Panc1 (cell line): ENCODE measurements at regions not wholly inside any gene's neighbourhood (a gene's known extent, or its start where the extent isn't known, plus 50 kb on each side); places are given as distances from the start of the nearest gene placed in this dataset.

Experiments used
- ATAC-seq: fragments of 200-7000 bp; cut with Tn5 transposase; 2 replicates; pipeline ENCODE4 v1.9.1; 2020; ENCODE audit warnings: mild to moderate bottlenecking, moderate library complexity
- BruUV-seq: library from RNA; stranded (reverse); fragments of 400-500 nt; replicated peaks from 2 replicates; lab custom pipeline; 2021; lab: Mats Ljungman, UMichigan
- CTCF ChIA-PET: fragments of 300-600 bp; sonication (Branson Sonifier 250); formaldehyde crosslinking; loops from one replicate; lab custom pipeline; 2022; ENCODE audit warnings: antibody characterized with exemption; lab: Charles Lee
- POLR2A ChIA-PET: fragments of 300-600 bp; sonication (Branson Sonifier 250); formaldehyde crosslinking; loops from one replicate; lab custom pipeline; 2022; ENCODE audit warnings: antibody characterized with exemption; lab: Charles Lee
- DNase-seq: peaks from one replicate; pipeline ENCODE4 v3.0.0-alpha.2; 2010; ENCODE audit warnings: low read depth, low spot score
- H3K27ac ChIP-seq: 2 replicates; pipeline ENCODE4 v1.5.1; 2011; ENCODE audit warnings: mild to moderate bottlenecking, low read length, inconsistent platforms
- H3K27me3 ChIP-seq: fragments of 200-500 bp; sonication (Bioruptor generic); 2 replicates; pipeline ENCODE4 v1.6.0; 2014; ENCODE audit warnings: low read length, inconsistent platforms; ENCODE audit not compliant: control insufficient read depth, insufficient read depth
- H3K36me3 ChIP-seq: fragments of 200-500 bp; sonication (Bioruptor generic); 2 replicates; pipeline ENCODE4 v1.5.1; 2014; ENCODE audit warnings: inconsistent platforms, mild to moderate bottlenecking, low read length, moderate library complexity; ENCODE audit not compliant: control insufficient read depth, insufficient read depth
- H3K4me1 ChIP-seq: 2 replicates; pipeline ENCODE4 v1.5.1; 2011; ENCODE audit warnings: inconsistent platforms, mild to moderate bottlenecking, low read length, moderate library complexity; ENCODE audit not compliant: control insufficient read depth, insufficient read depth
- H3K4me3 ChIP-seq, 2 experiments: 2 replicates each; pipeline ENCODE4 v1.5.1; 2011 to 2012; ENCODE audit warnings: low read depth in 2 of 2, low read length in 2 of 2, mild to moderate bottlenecking in 2 of 2, inconsistent platforms in 1 of 2, moderate library complexity in 1 of 2
- H3K9me3 ChIP-seq: fragments of 200-500 bp; sonication (Bioruptor generic); 2 replicates; pipeline ENCODE4 v1.5.1; 2014; ENCODE audit warnings: low read depth, mild to moderate bottlenecking, inconsistent platforms, low read length, moderate library complexity; ENCODE audit not compliant: control insufficient read depth, insufficient read depth
- CTCF ChIP-seq: fragments of 450-650 bp; IDR thresholded peaks from 2 replicates; pipeline ENCODE4 v1.5.1; 2017; ENCODE audit warnings: mild to moderate bottlenecking
- POLR2AphosphoS5 ChIP-seq: IDR thresholded peaks from 2 replicates; pipeline ENCODE4 v1.6.1; 2012; ENCODE audit warnings: mild to moderate bottlenecking, low read depth, low read length, moderate library complexity
- SIN3A ChIP-seq: IDR thresholded peaks from 2 replicates; pipeline ENCODE4 v1.6.1; 2012; ENCODE audit warnings: low read depth, mild to moderate bottlenecking, low read length, moderate library complexity, borderline replicate concordance; ENCODE audit not compliant: insufficient read depth
- TCF7L2 ChIP-seq: IDR thresholded peaks from 2 replicates; pipeline ENCODE4 v1.6.1; 2011; ENCODE audit warnings: mild to moderate bottlenecking, low read depth, low read length, inconsistent platforms
- in situ Hi-C: cut with HindIII; loops from 2 replicates; pipeline ENCODE4 v1.10.0; 2016; ENCODE audit warnings: low sequenced_read_pairs, low pct_unique_long_range_greater_than_20kb
- intact Hi-C: fragments of 100-400 bp; cut with micrococcal nuclease; formaldehyde crosslinking; loops from one replicate; pipeline ENCODE4 v1.10.0; 2022; ENCODE audit not compliant: unreplicated experiment
- TF ChIP-seq, protein P1 (sequence below), 2 experiments: IDR thresholded peaks; 2 replicates each; pipeline ENCODE4 v1.6.1; 2011 to 2012; ENCODE audit warnings: low read depth in 2 of 2, control low read depth in 1 of 2, low read length in 1 of 2, mild to moderate bottlenecking in 1 of 2, moderate library complexity in 1 of 2; ENCODE audit not compliant: insufficient read depth in 1 of 2

DNA sequence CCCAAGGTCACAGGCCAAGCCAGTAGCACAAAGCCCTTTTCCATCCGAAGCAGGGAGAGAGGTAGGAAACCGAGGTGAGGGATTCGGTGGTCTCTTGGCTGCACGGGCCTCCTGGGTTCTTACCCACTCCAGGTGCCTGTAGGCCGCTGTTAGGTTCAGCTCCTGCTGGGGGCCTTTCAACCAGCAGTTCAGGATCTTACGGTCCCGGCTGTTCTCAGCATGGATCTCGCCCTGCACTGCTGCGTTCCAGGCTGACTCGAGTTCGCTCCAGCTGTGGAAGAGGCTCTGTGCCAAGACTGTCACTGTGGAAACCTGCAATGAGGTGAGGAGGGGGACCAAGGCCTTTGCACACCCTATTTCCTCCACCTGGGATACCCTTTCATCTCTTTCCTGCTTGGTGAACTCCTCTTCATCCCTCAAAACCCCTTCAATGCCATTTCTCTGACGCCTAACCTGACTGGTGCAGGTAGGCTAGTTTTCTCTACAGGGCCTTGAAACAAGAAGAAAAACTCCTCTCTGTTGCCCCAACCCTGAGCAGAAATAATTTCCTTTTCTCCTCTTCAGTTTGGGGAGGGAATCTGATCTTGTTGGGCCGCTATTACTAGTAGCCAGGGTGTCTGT, 103.6 kb downstream of the RMI2 start:
- no peak for TF ChIP-seq POLR2AphosphoS5
- TF ChIP-seq, protein P1, sequence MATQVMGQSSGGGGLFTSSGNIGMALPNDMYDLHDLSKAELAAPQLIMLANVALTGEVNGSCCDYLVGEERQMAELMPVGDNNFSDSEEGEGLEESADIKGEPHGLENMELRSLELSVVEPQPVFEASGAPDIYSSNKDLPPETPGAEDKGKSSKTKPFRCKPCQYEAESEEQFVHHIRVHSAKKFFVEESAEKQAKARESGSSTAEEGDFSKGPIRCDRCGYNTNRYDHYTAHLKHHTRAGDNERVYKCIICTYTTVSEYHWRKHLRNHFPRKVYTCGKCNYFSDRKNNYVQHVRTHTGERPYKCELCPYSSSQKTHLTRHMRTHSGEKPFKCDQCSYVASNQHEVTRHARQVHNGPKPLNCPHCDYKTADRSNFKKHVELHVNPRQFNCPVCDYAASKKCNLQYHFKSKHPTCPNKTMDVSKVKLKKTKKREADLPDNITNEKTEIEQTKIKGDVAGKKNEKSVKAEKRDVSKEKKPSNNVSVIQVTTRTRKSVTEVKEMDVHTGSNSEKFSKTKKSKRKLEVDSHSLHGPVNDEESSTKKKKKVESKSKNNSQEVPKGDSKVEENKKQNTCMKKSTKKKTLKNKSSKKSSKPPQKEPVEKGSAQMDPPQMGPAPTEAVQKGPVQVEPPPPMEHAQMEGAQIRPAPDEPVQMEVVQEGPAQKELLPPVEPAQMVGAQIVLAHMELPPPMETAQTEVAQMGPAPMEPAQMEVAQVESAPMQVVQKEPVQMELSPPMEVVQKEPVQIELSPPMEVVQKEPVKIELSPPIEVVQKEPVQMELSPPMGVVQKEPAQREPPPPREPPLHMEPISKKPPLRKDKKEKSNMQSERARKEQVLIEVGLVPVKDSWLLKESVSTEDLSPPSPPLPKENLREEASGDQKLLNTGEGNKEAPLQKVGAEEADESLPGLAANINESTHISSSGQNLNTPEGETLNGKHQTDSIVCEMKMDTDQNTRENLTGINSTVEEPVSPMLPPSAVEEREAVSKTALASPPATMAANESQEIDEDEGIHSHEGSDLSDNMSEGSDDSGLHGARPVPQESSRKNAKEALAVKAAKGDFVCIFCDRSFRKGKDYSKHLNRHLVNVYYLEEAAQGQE (IDR thresholded peaks at IDR 0.05; ENCODE audit: insufficient read depth in 1 of 2, low read depth in 2 of 2, low read length in 1 of 2): no peak
- TF ChIP-seq SIN3A: no peak
- no peak for TF ChIP-seq CTCF
- TF ChIP-seq TCF7L2: no peak
- Histone ChIP-seq H3K9me3 (no peaks in the 10 kb centered on the region), H3K4me3 (no peak overlapping the region), H3K4me1 (no peaks in the 10 kb centered on the region), H3K27me3 (no peaks in the 10 kb centered on the region), H3K36me3 (no peaks in the 10 kb centered on the region), H3K27ac (no peak overlapping the region)
- intact Hi-C loops (no loop called here), in situ Hi-C loops (no loop called here)
- DNase-seq (no peak), ATAC-seq (no peak)
- no TSS peak for BruUV-seq
- ChIA-PET CTCF (no interaction called here), POLR2A (no interaction called here)

DNA sequence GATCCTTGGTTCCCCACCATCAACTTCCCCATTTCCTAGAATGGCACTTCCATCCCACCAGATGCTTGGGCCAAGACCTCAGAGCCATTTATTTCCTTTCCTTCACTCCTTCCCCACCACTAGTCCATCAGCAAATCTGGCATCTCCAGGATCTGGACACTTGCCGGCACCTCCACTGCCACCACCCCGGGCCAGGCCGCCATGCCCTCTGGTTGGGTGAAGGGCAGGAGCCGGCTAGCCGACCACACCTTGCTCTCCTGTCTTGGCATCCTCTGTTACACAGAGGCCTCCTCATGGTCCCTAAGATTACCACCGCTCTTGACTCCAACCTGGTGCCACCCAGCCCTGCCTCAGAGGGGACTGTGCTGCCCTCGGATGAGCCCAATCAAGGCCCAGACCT, 104.5 kb downstream of the RMI2 start:
- intact Hi-C loops (no loop called here), in situ Hi-C loops (no loop called here)
- Histone ChIP-seq H3K4me3 (no peak overlapping the region), H3K27me3 (no peaks in the 10 kb centered on the region; the same call in 1 of the 2 replicates), H3K9me3 (no peaks in the 10 kb centered on the region), H3K27ac (no peak overlapping the region), H3K4me1 (no peaks in the 10 kb centered on the region), H3K36me3 (no peaks in the 10 kb centered on the region)
- DNase-seq: no peak
- no TSS peak for BruUV-seq
- TF ChIP-seq, protein P1 (IDR thresholded peaks at IDR 0.05; ENCODE audit: insufficient read depth in 1 of 2, low read depth in 2 of 2, low read length in 1 of 2): no peak
- TF ChIP-seq TCF7L2 (no peak), POLR2AphosphoS5 (no peak), SIN3A (no peak), CTCF (no peak)
- no peak for ATAC-seq
- CTCF ChIA-PET: no interaction called here
- POLR2A ChIA-PET: no interaction called here
